Esophagus muscularis mucosa (tissue), 4 donors: ENCODE measurements at regions not wholly inside any gene's neighbourhood (a gene's known extent, or its start where the extent isn't known, plus 50 kb on each side); places are given as distances from the start of the nearest gene placed in this dataset.

Experiments
- DNase-seq: peaks from one replicate; pipeline ENCODE4 v3.0.0-alpha.2; 2017; ENCODE audit errors: extremely low spot score
- H3K27ac ChIP-seq, 4 donors: fragments of 200-600 bp; sonication (generic); replicated peaks in 1 of 4; 1 replicate in 3 of 4; 2 replicates in 1 of 4; pipeline ENCODE4 v1.5.1; 2016 to 2019; ENCODE audit warnings: mild to moderate bottlenecking in 1 of 4
- H3K27me3 ChIP-seq, 4 donors: fragments of 200-600 bp; sonication (generic); one replicate each; pipeline versions ENCODE4 v1.5.1 to v1.6.0; 2016 to 2019
- H3K36me3 ChIP-seq, 4 donors: fragments of 200-600 bp; sonication (generic); one replicate each; pipeline ENCODE4 v1.5.1; 2016 to 2019
- H3K4me1 ChIP-seq, 4 donors: fragments of 200-600 bp; sonication (generic); one replicate each; pipeline ENCODE4 v1.5.1; 2016 to 2019
- H3K4me3 ChIP-seq, 4 donors: fragments of 200-600 bp; sonication (generic); 1 replicate in 2 of 4; 2 replicates in 2 of 4; pipeline ENCODE4 v1.5.1; 2016 to 2019; ENCODE audit warnings: mild to moderate bottlenecking in 4 of 4, moderate library complexity in 1 of 4
- H3K9me3 ChIP-seq, 4 donors: fragments of 200-600 bp; sonication (generic); 1 replicate in 3 of 4; 2 replicates in 1 of 4; pipeline ENCODE4 v1.5.1; 2016 to 2019
- CTCF ChIP-seq, 3 experiments: fragments of 200-600 bp in 2 of 3; fragments of 450-650 bp in 1 of 3; sonication (generic) in 2 of 3; IDR thresholded peaks; one replicate each; pipeline ENCODE4 v1.5.1; 2017 to 2019; ENCODE audit warnings: antibody characterized with exemption in 3 of 3, mild to moderate bottlenecking in 2 of 3, moderate library complexity in 1 of 3
- EP300 ChIP-seq: sonication (generic); formaldehyde crosslinking; IDR thresholded peaks from one replicate; pipeline ENCODE4 v1.6.1; 2017; ENCODE audit warnings: antibody characterized with exemption
- POLR2A ChIP-seq: fragments of 450-650 bp; IDR thresholded peaks from one replicate; pipeline ENCODE4 v1.6.1; 2017; ENCODE audit warnings: antibody characterized with exemption, moderate library complexity, mild to moderate bottlenecking, low read depth
- POLR2AphosphoS5 ChIP-seq, 2 donors: sonication (generic); formaldehyde crosslinking; IDR thresholded peaks; one replicate each; pipeline ENCODE4 v1.6.1; 2017; ENCODE audit warnings: antibody characterized with exemption in 2 of 2
- WGBS: methylation state at CpG from one replicate; pipeline ENCODE4 v1.1.5; 2018; 5-methylcytosine and 5-hydroxymethylcytosine counted together
- intact Hi-C: fragments of 100-400 bp; cut with DNase I; formaldehyde crosslinking; loops from one replicate; pipeline ENCODE4 v1.15.1; 2023

GRCh38 chr1:221290669-221291068 is 411.4 kb downstream of the HLX start:
- H3K4me1 ChIP-seq, result peaks cover 0 to 6% (median 0%) of the 10 kb centered on the region in 4 donors
- WGBS, result 83% methylated on average over 4 of the region's 4 CpGs
- TF ChIP-seq POLR2A (no peak), POLR2AphosphoS5 (IDR thresholded peaks at IDR 0.05) (no peak), EP300 (no peak), CTCF (IDR thresholded peaks at IDR 0.05) (no peak)
- no peak overlapping the region for H3K27ac ChIP-seq
- no peaks in the 10 kb centered on the region for H3K9me3 ChIP-seq
- no peaks in the 10 kb centered on the region for H3K36me3 ChIP-seq
- DNase-seq, result no peak
- H3K4me3 ChIP-seq, result no peak overlapping the region
- intact Hi-C loops, result no loop called here
- no peaks in the 10 kb centered on the region for H3K27me3 ChIP-seq

GRCh38 chr1:221291113-221291512 is 411.9 kb downstream of the HLX start:
- TF ChIP-seq POLR2AphosphoS5 (IDR thresholded peaks at IDR 0.05) (no peak), CTCF (IDR thresholded peaks at IDR 0.05) (no peak), EP300 (no peak), POLR2A (no peak)
- Histone ChIP-seq H3K4me3 (no peak overlapping the region), H3K9me3 (no peaks in the 10 kb centered on the region), H3K27me3 (no peaks in the 10 kb centered on the region), H3K4me1 (peaks cover 0 to 5% (median 0%) of the 10 kb centered on the region in 4 donors), H3K36me3 (no peaks in the 10 kb centered on the region), H3K27ac (no peak overlapping the region)
- DNase-seq, result no peak
- 80% methylated on average over 5 of the region's 5 CpGs for WGBS
- intact Hi-C loops, result no loop called here

GRCh38 chr1:221292652-221293051 is 413.4 kb downstream of the HLX start:
- no peak for TF ChIP-seq POLR2A
- TF ChIP-seq EP300, result no peak
- no peak for TF ChIP-seq POLR2AphosphoS5 (IDR thresholded peaks at IDR 0.05)
- TF ChIP-seq CTCF (IDR thresholded peaks at IDR 0.05), result no peak
- no peak overlapping the region for H3K27ac ChIP-seq
- intact Hi-C loops, result no loop called here
- 78% methylated on average over 8 of the region's 8 CpGs for WGBS
- no peaks in the 10 kb centered on the region for H3K36me3 ChIP-seq
- no peak for DNase-seq
- H3K4me3 ChIP-seq, result no peak overlapping the region
- no peaks in the 10 kb centered on the region for H3K9me3 ChIP-seq
- no peaks in the 10 kb centered on the region for H3K27me3 ChIP-seq
- no peaks in the 10 kb centered on the region for H3K4me1 ChIP-seq

GRCh38 chr1:221294242-221294641 is 415.0 kb downstream of the HLX start:
- H3K4me1 ChIP-seq, result no peaks in the 10 kb centered on the region
- no peak overlapping the region for H3K27ac ChIP-seq
- TF ChIP-seq CTCF (IDR thresholded peaks at IDR 0.05), result no peak
- TF ChIP-seq EP300, result no peak
- TF ChIP-seq POLR2AphosphoS5 (IDR thresholded peaks at IDR 0.05), result no peak
- no peak for TF ChIP-seq POLR2A
- DNase-seq, result no peak
- H3K27me3 ChIP-seq, result no peaks in the 10 kb centered on the region
- H3K36me3 ChIP-seq, result no peaks in the 10 kb centered on the region
- H3K4me3 ChIP-seq, result no peak overlapping the region
- no peaks in the 10 kb centered on the region for H3K9me3 ChIP-seq
- intact Hi-C loops, result no loop called here
- 94% methylated on average over 2 of the region's 2 CpGs for WGBS

- Histone ChIP-seq H3K4me1 (no peaks in the 10 kb centered on the region), H3K27me3 (no peaks in the 10 kb centered on the region), H3K9me3 (no peaks in the 10 kb centered on the region), H3K27ac (no peak overlapping the region), H3K4me3 (no peak overlapping the region), H3K36me3 (no peaks in the 10 kb centered on the region)
- 73% methylated on average over 1 of the region's 1 CpG for WGBS
- intact Hi-C loops, result no loop called here
- no peak for TF ChIP-seq POLR2AphosphoS5 (IDR thresholded peaks at IDR 0.05)
- no peak for TF ChIP-seq EP300
- no peak for TF ChIP-seq CTCF (IDR thresholded peaks at IDR 0.05)
- no peak for TF ChIP-seq POLR2A
- no peak for DNase-seq
These were observed 423.1 kb downstream of the HLX start for GRCh38 chr1:221302357-221302756.
